ENCODE measurements at regions not wholly inside any gene's neighbourhood (a gene's known extent, or its start where the extent isn't known, plus 50 kb on each side); places are given as distances from the start of the nearest gene placed in this dataset.

DNA sequence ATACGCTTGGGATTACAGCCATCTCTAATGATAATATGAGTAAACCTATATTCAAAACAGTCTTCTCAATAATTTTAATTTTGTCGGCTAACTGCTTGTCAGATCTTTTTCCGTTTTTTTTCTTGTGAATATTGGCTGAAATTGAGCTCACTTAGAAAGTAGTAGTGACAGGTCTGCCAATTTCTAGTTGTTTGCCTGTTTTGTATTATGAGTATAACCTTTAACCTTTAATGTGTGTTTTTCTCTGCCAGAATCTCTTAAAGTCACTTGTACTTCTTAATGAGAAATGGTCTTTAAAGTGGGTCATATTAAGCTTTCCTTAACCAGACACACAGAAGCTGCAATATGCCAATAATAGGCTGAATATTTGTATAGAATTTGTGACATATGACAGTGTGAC is 511.0 kb downstream of the CSNK1G3 start:
- WGBS (ENCODE audit: insufficient coverage) = no CpG with 5 or more reads among the region's 3 CpGs
- Mint-ChIP-seq H3K27ac (no peak overlapping the region), H3K9me3 (ENCODE audit: insufficient read depth) (peaks cover 3% of the 10 kb centered on the region), H3K4me1 (peaks cover 2% of the 10 kb centered on the region), H3K4me3 (no peak overlapping the region), H3K27me3 (no peaks in the 10 kb centered on the region)
- intact Hi-C loops (cut with micrococcal nuclease) = no loop called here
- ATAC-seq (ENCODE audit: low read depth) = no peak
- Histone ChIP-seq H3K27ac (ENCODE audit: low read length in 2 of 2) (no peak overlapping the region), H3K36me3 (replicated peaks in 1 of 2; ENCODE audit: control extremely low read depth in 1 of 2, control insufficient read depth in 1 of 2, extremely low read depth in 1 of 2, insufficient read depth in 2 of 2, low read length in 1 of 2) (no peaks in the 10 kb centered on the region), H3K4me2 (replicated peaks; ENCODE audit: low read depth, low read length, poor library complexity, severe bottlenecking) (no peak overlapping the region), H4K20me1 (ENCODE audit: control insufficient read depth, insufficient read depth, low read length, poor library complexity, severe bottlenecking) (no peaks in the 10 kb centered on the region), H3K79me2 (ENCODE audit: control insufficient read depth, insufficient read depth, low read length) (no peaks in the 10 kb centered on the region), H3K9ac (ENCODE audit: low read length) (no peak overlapping the region), H3K4me3 (ENCODE audit: control extremely low read depth in 1 of 5, extremely low read depth in 1 of 5, insufficient read depth in 1 of 5, low read depth in 2 of 5, low read length in 4 of 5) (no peak overlapping the region), H3K4me1 (ENCODE audit: control insufficient read depth in 2 of 2, insufficient read depth in 2 of 2, low read length in 2 of 2) (no peaks in the 10 kb centered on the region), H3K27me3 (replicated peaks in 1 of 4; ENCODE audit: control extremely low read depth in 1 of 4, control insufficient read depth in 3 of 4, insufficient read depth in 4 of 4, low read length in 3 of 4) (no peaks in the 10 kb centered on the region), H2AFZ (ENCODE audit: insufficient read depth, low read depth, low read length, poor library complexity, severe bottlenecking) (no peak overlapping the region), H3K9me3 (ENCODE audit: control extremely low read depth in 1 of 3, control insufficient read depth in 2 of 3, insufficient read depth in 1 of 3, low read length in 2 of 3) (peaks cover 0 to 8% (median 0%) of the 10 kb centered on the region in 3 donors)
- TF ChIP-seq EZH2 (IDR thresholded peaks at IDR 0.05; ENCODE audit: borderline replicate concordance, insufficient read depth, low read depth, low read length, poor library complexity, severe bottlenecking) (no peak), CTCF (IDR thresholded peaks at IDR 0.05) (no peak)
- DNase-seq = no peak
- ChIA-PET CTCF (no interaction called here), POLR2A (no interaction called here)

- CTCF ChIA-PET = no interaction called here
- Histone ChIP-seq H3K79me2 (ENCODE audit: control insufficient read depth, insufficient read depth, low read length) (no peaks in the 10 kb centered on the region), H3K27ac (ENCODE audit: low read length in 2 of 2) (no peak overlapping the region), H3K9me3 (ENCODE audit: control extremely low read depth in 1 of 3, control insufficient read depth in 2 of 3, insufficient read depth in 1 of 3, low read length in 2 of 3) (peaks cover 0 to 8% (median 0%) of the 10 kb centered on the region in 3 donors), H3K4me3 (ENCODE audit: control extremely low read depth in 1 of 5, extremely low read depth in 1 of 5, insufficient read depth in 1 of 5, low read depth in 2 of 5, low read length in 4 of 5) (no peak overlapping the region), H3K36me3 (replicated peaks in 1 of 2; ENCODE audit: control extremely low read depth in 1 of 2, control insufficient read depth in 1 of 2, extremely low read depth in 1 of 2, insufficient read depth in 2 of 2, low read length in 1 of 2) (no peaks in the 10 kb centered on the region), H3K27me3 (replicated peaks in 1 of 4; ENCODE audit: control extremely low read depth in 1 of 4, control insufficient read depth in 3 of 4, insufficient read depth in 4 of 4, low read length in 3 of 4) (no peaks in the 10 kb centered on the region), H3K4me1 (ENCODE audit: control insufficient read depth in 2 of 2, insufficient read depth in 2 of 2, low read length in 2 of 2) (no peaks in the 10 kb centered on the region), H2AFZ (ENCODE audit: insufficient read depth, low read depth, low read length, poor library complexity, severe bottlenecking) (no peak overlapping the region), H4K20me1 (ENCODE audit: control insufficient read depth, insufficient read depth, low read length, poor library complexity, severe bottlenecking) (no peaks in the 10 kb centered on the region), H3K4me2 (replicated peaks; ENCODE audit: low read depth, low read length, poor library complexity, severe bottlenecking) (no peak overlapping the region), H3K9ac (ENCODE audit: low read length) (no peak overlapping the region)
- ATAC-seq (ENCODE audit: low read depth) = no peak
- POLR2A ChIA-PET = no interaction called here
- peaks cover 2% of the 10 kb centered on the region for H3K4me1 Mint-ChIP-seq
- DNase-seq = no peak
- peaks cover 3% of the 10 kb centered on the region for H3K9me3 Mint-ChIP-seq (ENCODE audit: insufficient read depth)
- no peak for TF ChIP-seq CTCF (IDR thresholded peaks at IDR 0.05)
- no peak for TF ChIP-seq EZH2 (IDR thresholded peaks at IDR 0.05; ENCODE audit: borderline replicate concordance, insufficient read depth, low read depth, low read length, poor library complexity, severe bottlenecking)
- no peak overlapping the region for H3K4me3 Mint-ChIP-seq
- WGBS (ENCODE audit: insufficient coverage) = no CpG with 5 or more reads among the region's 1 CpG
- H3K27ac Mint-ChIP-seq = no peak overlapping the region
- no peaks in the 10 kb centered on the region for H3K27me3 Mint-ChIP-seq
- intact Hi-C loops (cut with micrococcal nuclease) = no loop called here
Observed at GRCh38 chr5:124021776-124022175, 509.8 kb downstream of the CSNK1G3 start.
